ENCODE measurements at regions not wholly inside any gene's neighbourhood (a gene's known extent, or its start where the extent isn't known, plus 50 kb on each side); places are given as distances from the start of the nearest gene placed in this dataset.

DNA sequence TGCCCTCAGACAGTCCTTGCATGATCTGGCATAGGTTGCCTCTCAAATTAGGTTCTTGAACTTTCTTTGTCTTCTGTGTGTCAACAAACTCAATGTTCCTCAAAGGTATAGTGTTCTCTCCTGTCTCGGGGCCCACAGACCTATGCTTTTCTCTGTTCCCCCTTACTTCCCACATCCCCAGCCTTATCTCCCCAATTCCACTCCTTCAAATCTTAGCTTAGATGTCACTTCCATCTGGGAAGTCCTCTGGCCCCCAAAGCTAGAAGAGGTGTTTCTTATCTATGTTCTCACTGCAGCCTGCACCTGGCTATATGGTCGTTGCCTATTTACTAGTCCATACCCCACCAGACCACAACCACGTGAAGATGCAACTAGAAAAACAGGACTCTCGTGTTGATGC, 134.6 kb upstream of the MYCN start:
- H3K4me1 ChIP-seq (ENCODE audit: control insufficient read depth, insufficient read depth, low read length) = no peaks in the 10 kb centered on the region
- TF ChIP-seq ZNF555 (tag by site-specific recombination; conservative IDR thresholded peaks at IDR 0.05) (no peak), ZNF148 (tag by site-specific recombination; IDR thresholded peaks at IDR 0.05; ENCODE audit: borderline replicate concordance) (no peak), PRDM10 (tag by site-specific recombination; IDR thresholded peaks at IDR 0.05) (no peak), ZBTB17 (tag by site-specific recombination; IDR thresholded peaks at IDR 0.05) (no peak), ZNF837 (tag by site-specific recombination; IDR thresholded peaks at IDR 0.05) (no peak), ZNF175 (tag by site-specific recombination; IDR thresholded peaks at IDR 0.05) (no peak), PRDM1 (tag by site-specific recombination; IDR thresholded peaks at IDR 0.05) (no peak), ZNF530 (tag by site-specific recombination; IDR thresholded peaks at IDR 0.05; ENCODE audit: low read depth) (no peak), MEIS1 (CRISPR knock-in tag; IDR thresholded peaks at IDR 0.05; ENCODE audit: borderline replicate concordance) (no peak), ZNF621 (tag by site-specific recombination; IDR thresholded peaks at IDR 0.05) (no peak), HOXD13 (CRISPR knock-in tag; IDR thresholded peaks at IDR 0.05; ENCODE audit: borderline replicate concordance) (no peak), ZNF473 (tag by site-specific recombination; IDR thresholded peaks at IDR 0.05) (no peak), OSR2 (tag by site-specific recombination; IDR thresholded peaks at IDR 0.05) (no peak), ZNF416 (tag by site-specific recombination; IDR thresholded peaks at IDR 0.05) (no peak), ZNF350 (tag by site-specific recombination; IDR thresholded peaks at IDR 0.05) (no peak), ZNF23 (tag by site-specific recombination; IDR thresholded peaks at IDR 0.05; ENCODE audit: borderline replicate concordance) (no peak), TRIM28 (IDR thresholded peaks at IDR 0.05; ENCODE audit: borderline replicate concordance, low read length) (no peak), ZNF423 (tag by site-specific recombination; IDR thresholded peaks at IDR 0.05) (no peak), ZNF645 (tag by site-specific recombination; IDR thresholded peaks at IDR 0.05) (no peak)
- TF ChIP-seq, protein P1, sequence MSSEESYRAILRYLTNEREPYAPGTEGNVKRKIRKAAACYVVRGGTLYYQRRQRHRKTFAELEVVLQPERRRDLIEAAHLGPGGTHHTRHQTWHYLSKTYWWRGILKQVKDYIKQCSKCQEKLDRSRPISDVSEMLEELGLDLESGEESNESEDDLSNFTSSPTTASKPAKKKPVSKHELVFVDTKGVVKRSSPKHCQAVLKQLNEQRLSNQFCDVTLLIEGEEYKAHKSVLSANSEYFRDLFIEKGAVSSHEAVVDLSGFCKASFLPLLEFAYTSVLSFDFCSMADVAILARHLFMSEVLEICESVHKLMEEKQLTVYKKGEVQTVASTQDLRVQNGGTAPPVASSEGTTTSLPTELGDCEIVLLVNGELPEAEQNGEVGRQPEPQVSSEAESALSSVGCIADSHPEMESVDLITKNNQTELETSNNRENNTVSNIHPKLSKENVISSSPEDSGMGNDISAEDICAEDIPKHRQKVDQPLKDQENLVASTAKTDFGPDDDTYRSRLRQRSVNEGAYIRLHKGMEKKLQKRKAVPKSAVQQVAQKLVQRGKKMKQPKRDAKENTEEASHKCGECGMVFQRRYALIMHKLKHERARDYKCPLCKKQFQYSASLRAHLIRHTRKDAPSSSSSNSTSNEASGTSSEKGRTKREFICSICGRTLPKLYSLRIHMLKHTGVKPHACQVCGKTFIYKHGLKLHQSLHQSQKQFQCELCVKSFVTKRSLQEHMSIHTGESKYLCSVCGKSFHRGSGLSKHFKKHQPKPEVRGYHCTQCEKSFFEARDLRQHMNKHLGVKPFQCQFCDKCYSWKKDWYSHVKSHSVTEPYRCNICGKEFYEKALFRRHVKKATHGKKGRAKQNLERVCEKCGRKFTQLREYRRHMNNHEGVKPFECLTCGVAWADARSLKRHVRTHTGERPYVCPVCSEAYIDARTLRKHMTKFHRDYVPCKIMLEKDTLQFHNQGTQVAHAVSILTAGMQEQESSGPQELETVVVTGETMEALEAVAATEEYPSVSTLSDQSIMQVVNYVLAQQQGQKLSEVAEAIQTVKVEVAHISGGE (tag by site-specific recombination; conservative IDR thresholded peaks at IDR 0.05; ENCODE audit: low read depth) = no peak
- POLR2A ChIA-PET = no interaction called here
- H3K4me3 ChIP-seq (ENCODE audit: low read depth, low read length) = no peak overlapping the region
- CTCF ChIA-PET = no interaction called here
- no peaks in the 10 kb centered on the region for H3K9me3 ChIP-seq (ENCODE audit: control insufficient read depth, insufficient read depth, low read depth, low read length)
- no peak overlapping the region for H3K27ac ChIP-seq (ENCODE audit: extremely low read depth, low read depth, low read length)
- no peaks in the 10 kb centered on the region for H3K36me3 ChIP-seq (ENCODE audit: control insufficient read depth in 2 of 2, insufficient read depth in 1 of 2, low read length in 2 of 2)
